ENCODE measurements at regions not wholly inside any gene's neighbourhood (a gene's known extent, or its start where the extent isn't known, plus 50 kb on each side); places are given as distances from the start of the nearest gene placed in this dataset.

DNA sequence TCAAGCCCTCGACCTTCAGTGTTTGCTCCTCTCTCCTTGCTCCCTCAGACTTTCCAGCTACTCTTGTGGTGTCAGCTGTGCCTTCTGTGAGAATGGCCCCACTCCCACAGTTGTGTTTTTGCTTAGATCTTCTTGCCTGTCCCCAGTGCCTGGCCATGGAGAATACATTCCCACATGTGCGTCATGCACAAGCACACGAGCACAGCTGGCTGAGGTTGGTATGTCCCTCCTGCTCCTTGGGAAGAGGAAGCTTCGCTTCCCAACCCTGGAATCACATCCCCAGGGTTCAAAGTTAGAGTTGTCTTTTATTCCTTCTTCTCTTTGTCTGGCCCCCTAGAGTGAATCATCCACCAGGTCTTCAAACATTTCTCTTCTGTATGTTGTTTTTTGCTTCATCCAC is 518.6 kb downstream of the CCDC171 start:
- Histone ChIP-seq H3K79me2 (ENCODE audit: insufficient read depth, low read length) (no peaks in the 10 kb centered on the region), H3K27ac (ENCODE audit: low read depth, low read length) (no peak overlapping the region), H3K4me1 (ENCODE audit: control insufficient read depth in 1 of 2, insufficient read depth in 2 of 2, low read length in 2 of 2) (no peaks in the 10 kb centered on the region), H3K9me2 (ENCODE audit: insufficient read depth) (no peaks in the 10 kb centered on the region), H3K4me2 (ENCODE audit: low read length) (no peak overlapping the region), H2AFZ (ENCODE audit: low read depth, low read length, poor library complexity, severe bottlenecking) (no peak overlapping the region), H3K9ac (ENCODE audit: low read length) (no peak overlapping the region), H4K20me1 (ENCODE audit: insufficient read depth) (no peaks in the 10 kb centered on the region), H3K9me3 (ENCODE audit: control insufficient read depth in 1 of 2, insufficient read depth in 1 of 2, low read depth in 1 of 2, low read length in 2 of 2) (no peaks in the 10 kb centered on the region), H3K4me3 (replicated peaks in 1 of 2; ENCODE audit: low read depth in 1 of 2, low read length in 2 of 2) (no peak overlapping the region), H3K36me3 (ENCODE audit: control insufficient read depth in 1 of 2, insufficient read depth in 2 of 2, low read length in 2 of 2) (no peaks in the 10 kb centered on the region), H3K27me3 (ENCODE audit: insufficient read depth, low read length) (no peaks in the 10 kb centered on the region)
- POLR2A ChIA-PET: no interaction called here
- ATAC-seq: no peak
- no TSS peak for BruUV-seq (replicated peaks)
- RAD21 ChIA-PET (ENCODE audit: low non-redundant PET in 1 of 2, low total read pairs in 2 of 2, uncharacterized antibody in 2 of 2, unreplicated experiment in 2 of 2): no interaction called here
- DNase-seq (ENCODE audit: low read depth, low spot score): no peak
- intact Hi-C loops (cut with micrococcal nuclease): no loop called here
- TF ChIP-seq, protein P1, sequence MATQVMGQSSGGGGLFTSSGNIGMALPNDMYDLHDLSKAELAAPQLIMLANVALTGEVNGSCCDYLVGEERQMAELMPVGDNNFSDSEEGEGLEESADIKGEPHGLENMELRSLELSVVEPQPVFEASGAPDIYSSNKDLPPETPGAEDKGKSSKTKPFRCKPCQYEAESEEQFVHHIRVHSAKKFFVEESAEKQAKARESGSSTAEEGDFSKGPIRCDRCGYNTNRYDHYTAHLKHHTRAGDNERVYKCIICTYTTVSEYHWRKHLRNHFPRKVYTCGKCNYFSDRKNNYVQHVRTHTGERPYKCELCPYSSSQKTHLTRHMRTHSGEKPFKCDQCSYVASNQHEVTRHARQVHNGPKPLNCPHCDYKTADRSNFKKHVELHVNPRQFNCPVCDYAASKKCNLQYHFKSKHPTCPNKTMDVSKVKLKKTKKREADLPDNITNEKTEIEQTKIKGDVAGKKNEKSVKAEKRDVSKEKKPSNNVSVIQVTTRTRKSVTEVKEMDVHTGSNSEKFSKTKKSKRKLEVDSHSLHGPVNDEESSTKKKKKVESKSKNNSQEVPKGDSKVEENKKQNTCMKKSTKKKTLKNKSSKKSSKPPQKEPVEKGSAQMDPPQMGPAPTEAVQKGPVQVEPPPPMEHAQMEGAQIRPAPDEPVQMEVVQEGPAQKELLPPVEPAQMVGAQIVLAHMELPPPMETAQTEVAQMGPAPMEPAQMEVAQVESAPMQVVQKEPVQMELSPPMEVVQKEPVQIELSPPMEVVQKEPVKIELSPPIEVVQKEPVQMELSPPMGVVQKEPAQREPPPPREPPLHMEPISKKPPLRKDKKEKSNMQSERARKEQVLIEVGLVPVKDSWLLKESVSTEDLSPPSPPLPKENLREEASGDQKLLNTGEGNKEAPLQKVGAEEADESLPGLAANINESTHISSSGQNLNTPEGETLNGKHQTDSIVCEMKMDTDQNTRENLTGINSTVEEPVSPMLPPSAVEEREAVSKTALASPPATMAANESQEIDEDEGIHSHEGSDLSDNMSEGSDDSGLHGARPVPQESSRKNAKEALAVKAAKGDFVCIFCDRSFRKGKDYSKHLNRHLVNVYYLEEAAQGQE (IDR thresholded peaks at IDR 0.05; ENCODE audit: low read depth): no peak
- TF ChIP-seq POLR2A (IDR thresholded peaks at IDR 0.05; ENCODE audit: borderline replicate concordance, extremely low read depth, insufficient read depth, insufficient read length): no peak
- no peak for TF ChIP-seq FOSL1 (IDR thresholded peaks at IDR 0.05; ENCODE audit: low read depth)
- no peak for TF ChIP-seq CEBPB (IDR thresholded peaks at IDR 0.05; ENCODE audit: low read depth)
- no peak for TF ChIP-seq CBX3 (IDR thresholded peaks at IDR 0.05; ENCODE audit: low read depth)
- no peak for TF ChIP-seq TCF7L2 (IDR thresholded peaks at IDR 0.05; ENCODE audit: borderline replicate concordance, extremely low read depth, insufficient read depth, insufficient read length)
- TF ChIP-seq, protein P2, sequence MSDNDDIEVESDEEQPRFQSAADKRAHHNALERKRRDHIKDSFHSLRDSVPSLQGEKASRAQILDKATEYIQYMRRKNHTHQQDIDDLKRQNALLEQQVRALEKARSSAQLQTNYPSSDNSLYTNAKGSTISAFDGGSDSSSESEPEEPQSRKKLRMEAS (IDR thresholded peaks at IDR 0.05): no peak
- CTCF ChIA-PET: no interaction called here

DNA sequence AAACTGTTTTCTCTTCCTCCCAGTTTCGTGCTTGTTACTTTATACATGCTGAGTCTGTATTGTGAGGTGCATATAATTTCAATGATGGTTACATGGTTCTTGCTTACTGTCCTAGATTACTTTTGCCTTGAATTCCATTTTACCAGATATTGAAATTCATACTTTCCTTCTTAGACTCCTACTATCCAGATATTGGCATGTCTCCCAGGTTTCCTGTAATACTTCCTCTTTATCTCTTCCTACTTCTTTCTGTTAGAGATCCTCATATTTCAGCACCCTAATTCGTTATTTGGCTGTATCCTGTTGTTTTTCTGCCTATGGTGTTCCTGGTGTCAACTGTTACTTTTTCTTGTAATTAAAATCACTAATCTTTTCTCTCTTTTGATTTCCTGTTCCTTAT is 522.1 kb downstream of the CCDC171 start:
- Histone ChIP-seq H3K9me3 (ENCODE audit: control insufficient read depth in 1 of 2, insufficient read depth in 1 of 2, low read depth in 1 of 2, low read length in 2 of 2) (no peaks in the 10 kb centered on the region), H2AFZ (ENCODE audit: low read depth, low read length, poor library complexity, severe bottlenecking) (no peak overlapping the region), H3K79me2 (ENCODE audit: insufficient read depth, low read length) (no peaks in the 10 kb centered on the region), H3K27ac (ENCODE audit: low read depth, low read length) (no peak overlapping the region), H3K4me2 (ENCODE audit: low read length) (no peak overlapping the region), H3K36me3 (ENCODE audit: control insufficient read depth in 1 of 2, insufficient read depth in 2 of 2, low read length in 2 of 2) (no peaks in the 10 kb centered on the region), H3K9ac (ENCODE audit: low read length) (no peak overlapping the region), H3K9me2 (ENCODE audit: insufficient read depth) (no peaks in the 10 kb centered on the region), H4K20me1 (ENCODE audit: insufficient read depth) (no peaks in the 10 kb centered on the region), H3K27me3 (ENCODE audit: insufficient read depth, low read length) (no peaks in the 10 kb centered on the region; the same call in 1 of the 2 replicates), H3K4me1 (ENCODE audit: control insufficient read depth in 1 of 2, insufficient read depth in 2 of 2, low read length in 2 of 2) (no peaks in the 10 kb centered on the region), H3K4me3 (replicated peaks in 1 of 2; ENCODE audit: low read depth in 1 of 2, low read length in 2 of 2) (no peak overlapping the region)
- DNase-seq (ENCODE audit: low read depth, low spot score) (no peak), ATAC-seq (no peak)
- intact Hi-C loops (cut with micrococcal nuclease): no loop called here
- CTCF ChIA-PET: no interaction called here
- no TSS peak for BruUV-seq (replicated peaks)
- POLR2A ChIA-PET: no interaction called here
- RAD21 ChIA-PET (ENCODE audit: low non-redundant PET in 1 of 2, low total read pairs in 2 of 2, uncharacterized antibody in 2 of 2, unreplicated experiment in 2 of 2): no interaction called here
- TF ChIP-seq EZH2phosphoT487 (IDR thresholded peaks at IDR 0.05; ENCODE audit: borderline replicate concordance): no peak
- TF ChIP-seq, protein P3, sequence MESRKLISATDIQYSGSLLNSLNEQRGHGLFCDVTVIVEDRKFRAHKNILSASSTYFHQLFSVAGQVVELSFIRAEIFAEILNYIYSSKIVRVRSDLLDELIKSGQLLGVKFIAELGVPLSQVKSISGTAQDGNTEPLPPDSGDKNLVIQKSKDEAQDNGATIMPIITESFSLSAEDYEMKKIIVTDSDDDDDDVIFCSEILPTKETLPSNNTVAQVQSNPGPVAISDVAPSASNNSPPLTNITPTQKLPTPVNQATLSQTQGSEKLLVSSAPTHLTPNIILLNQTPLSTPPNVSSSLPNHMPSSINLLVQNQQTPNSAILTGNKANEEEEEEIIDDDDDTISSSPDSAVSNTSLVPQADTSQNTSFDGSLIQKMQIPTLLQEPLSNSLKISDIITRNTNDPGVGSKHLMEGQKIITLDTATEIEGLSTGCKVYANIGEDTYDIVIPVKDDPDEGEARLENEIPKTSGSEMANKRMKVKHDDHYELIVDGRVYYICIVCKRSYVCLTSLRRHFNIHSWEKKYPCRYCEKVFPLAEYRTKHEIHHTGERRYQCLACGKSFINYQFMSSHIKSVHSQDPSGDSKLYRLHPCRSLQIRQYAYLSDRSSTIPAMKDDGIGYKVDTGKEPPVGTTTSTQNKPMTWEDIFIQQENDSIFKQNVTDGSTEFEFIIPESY (IDR thresholded peaks at IDR 0.05; ENCODE audit: extremely low read depth, insufficient replicate concordance, low read length): no peak
- no peak for TF ChIP-seq ZNF274 (IDR thresholded peaks at IDR 0.05; ENCODE audit: low read depth, low read length)
- TF ChIP-seq, protein P2 (IDR thresholded peaks at IDR 0.05): no peak
- no peak for TF ChIP-seq FOSL1 (IDR thresholded peaks at IDR 0.05; ENCODE audit: low read depth)
- no peak for TF ChIP-seq JUND (IDR thresholded peaks at IDR 0.05)
- no peak for TF ChIP-seq YY1 (IDR thresholded peaks at IDR 0.05; ENCODE audit: extremely low read depth, insufficient replicate concordance, low read depth, low read length)
- TF ChIP-seq EZH2 (IDR thresholded peaks at IDR 0.05): no peak
- TF ChIP-seq EGR1 (IDR thresholded peaks at IDR 0.05; ENCODE audit: low read depth): no peak
- TF ChIP-seq SP1 (IDR thresholded peaks at IDR 0.05; ENCODE audit: low read depth): no peak
- TF ChIP-seq ZFX (IDR thresholded peaks at IDR 0.05): no peak
- no peak for TF ChIP-seq POLR2AphosphoS5 (IDR thresholded peaks at IDR 0.05; ENCODE audit: low read depth, low read length)
